Smooth muscle cell (in vitro differentiated cells): ENCODE measurements at regions not wholly inside any gene's neighbourhood (a gene's known extent, or its start where the extent isn't known, plus 50 kb on each side); places are given as distances from the start of the nearest gene placed in this dataset.

Source experiments
- DNase-seq: peaks from one replicate; lab custom pipeline; 2025; ENCODE audit not compliant: unreplicated experiment; lab: John Stamatoyannopoulos, UW
- H2AFZ ChIP-seq: fragments of 200-600 bp; sonication (generic); 2 replicates; pipeline ENCODE4 v1.6.0; 2016; ENCODE audit warnings: antibody characterized with exemption, low read depth, mild to moderate bottlenecking
- H3F3A ChIP-seq: fragments of 200-600 bp; sonication (generic); 2 replicates; pipeline ENCODE4 v1.6.0; 2017; ENCODE audit warnings: antibody characterized with exemption, low read depth
- H3K27ac ChIP-seq: fragments of 200-600 bp; sonication (generic); 2 replicates; pipeline ENCODE4 v1.5.1; 2016; ENCODE audit warnings: low read depth, mild to moderate bottlenecking
- H3K27me3 ChIP-seq: fragments of 200-600 bp; sonication (generic); 2 replicates; pipeline ENCODE4 v1.6.1; 2016; ENCODE audit warnings: low read depth, mild to moderate bottlenecking
- H3K36me3 ChIP-seq: fragments of 200-600 bp; sonication (generic); 2 replicates; pipeline ENCODE4 v1.5.1; 2016; ENCODE audit warnings: low read depth
- H3K4me1 ChIP-seq: fragments of 200-600 bp; sonication (generic); 2 replicates; pipeline ENCODE4 v1.5.1; 2016; ENCODE audit warnings: low read depth
- H3K4me2 ChIP-seq: fragments of 200-600 bp; sonication (generic); 2 replicates; pipeline ENCODE4 v1.6.0; 2016; ENCODE audit warnings: mild to moderate bottlenecking
- H3K4me3 ChIP-seq: fragments of 200-600 bp; sonication (generic); 2 replicates; pipeline ENCODE4 v1.5.1; 2016; ENCODE audit warnings: mild to moderate bottlenecking
- H3K79me2 ChIP-seq: fragments of 200-600 bp; sonication (generic); 2 replicates; pipeline ENCODE4 v1.6.0; 2016; ENCODE audit warnings: low read depth, mild to moderate bottlenecking
- H3K9ac ChIP-seq: fragments of 200-600 bp; sonication (generic); 2 replicates; pipeline ENCODE4 v1.6.0; 2016; ENCODE audit warnings: low read depth
- H3K9me3 ChIP-seq: fragments of 200-600 bp; sonication (generic); replicated peaks from 2 replicates; pipeline ENCODE4 v1.5.1; 2016; ENCODE audit warnings: low read depth
- H4K20me1 ChIP-seq: fragments of 200-600 bp; sonication (generic); 2 replicates; pipeline ENCODE4 v1.6.0; 2016; ENCODE audit warnings: low read depth
- WGBS: methylation state at CpG from one replicate; pipeline ENCODE4 v1.1.7; 2016; ENCODE audit warnings: low lambda C conversion rate; 5-methylcytosine and 5-hydroxymethylcytosine counted together
- TF ChIP-seq, protein P1 (sequence below): fragments of 200-600 bp; sonication (generic); IDR thresholded peaks from 2 replicates; pipeline ENCODE4 v1.5.1; 2017; ENCODE audit warnings: borderline replicate concordance, mild to moderate bottlenecking, antibody characterized with exemption; ENCODE audit not compliant: insufficient read depth, poor library complexity, severe bottlenecking

DNA sequence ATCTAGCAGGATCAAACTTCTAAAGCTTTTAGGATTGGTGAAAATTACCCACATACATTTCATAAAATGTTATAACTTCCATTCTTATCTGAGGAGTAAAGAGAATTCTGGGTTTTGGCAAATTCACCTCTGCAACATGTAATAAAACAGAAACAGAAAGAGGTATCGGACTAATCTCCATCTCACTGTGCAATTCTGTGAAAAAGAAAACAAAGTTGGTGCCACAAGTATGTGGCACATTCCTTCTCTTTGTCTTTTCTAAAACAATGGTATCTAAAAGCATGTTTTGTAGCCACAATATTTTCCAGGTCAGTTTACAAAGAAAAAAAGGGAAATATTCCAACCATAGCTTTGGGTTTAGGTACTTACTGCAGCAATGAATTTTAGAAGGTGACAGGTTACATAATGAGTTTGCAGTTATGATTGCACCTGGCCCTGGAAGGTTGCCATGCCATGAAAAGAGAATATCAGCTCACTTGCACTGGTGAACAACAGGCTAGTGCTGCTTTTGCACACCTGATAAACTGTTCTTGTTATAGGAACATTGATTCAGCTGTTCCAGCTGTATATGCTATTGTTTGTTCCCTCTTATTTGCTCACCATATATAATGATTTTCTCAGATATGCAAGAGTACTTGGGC is 491.3 kb upstream of the MEF2C start:
- Histone ChIP-seq H3K27me3 (peaks cover 7% of the 10 kb centered on the region), H2AFZ (no peak overlapping the region), H3K4me1 (no peaks in the 10 kb centered on the region), H3K79me2 (no peaks in the 10 kb centered on the region), H3K9ac (no peak overlapping the region), H3K4me3 (no peak overlapping the region), H4K20me1 (no peaks in the 10 kb centered on the region), H3F3A (no peaks in the 10 kb centered on the region), H3K27ac (no peak overlapping the region), H3K9me3 (no peaks in the 10 kb centered on the region), H3K36me3 (no peaks in the 10 kb centered on the region), H3K4me2 (no peak overlapping the region)
- TF ChIP-seq, protein P1, sequence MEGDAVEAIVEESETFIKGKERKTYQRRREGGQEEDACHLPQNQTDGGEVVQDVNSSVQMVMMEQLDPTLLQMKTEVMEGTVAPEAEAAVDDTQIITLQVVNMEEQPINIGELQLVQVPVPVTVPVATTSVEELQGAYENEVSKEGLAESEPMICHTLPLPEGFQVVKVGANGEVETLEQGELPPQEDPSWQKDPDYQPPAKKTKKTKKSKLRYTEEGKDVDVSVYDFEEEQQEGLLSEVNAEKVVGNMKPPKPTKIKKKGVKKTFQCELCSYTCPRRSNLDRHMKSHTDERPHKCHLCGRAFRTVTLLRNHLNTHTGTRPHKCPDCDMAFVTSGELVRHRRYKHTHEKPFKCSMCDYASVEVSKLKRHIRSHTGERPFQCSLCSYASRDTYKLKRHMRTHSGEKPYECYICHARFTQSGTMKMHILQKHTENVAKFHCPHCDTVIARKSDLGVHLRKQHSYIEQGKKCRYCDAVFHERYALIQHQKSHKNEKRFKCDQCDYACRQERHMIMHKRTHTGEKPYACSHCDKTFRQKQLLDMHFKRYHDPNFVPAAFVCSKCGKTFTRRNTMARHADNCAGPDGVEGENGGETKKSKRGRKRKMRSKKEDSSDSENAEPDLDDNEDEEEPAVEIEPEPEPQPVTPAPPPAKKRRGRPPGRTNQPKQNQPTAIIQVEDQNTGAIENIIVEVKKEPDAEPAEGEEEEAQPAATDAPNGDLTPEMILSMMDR = no peak
- WGBS = 84% methylated on average over 1 of the region's 1 CpG
- DNase-seq = no peak

DNA sequence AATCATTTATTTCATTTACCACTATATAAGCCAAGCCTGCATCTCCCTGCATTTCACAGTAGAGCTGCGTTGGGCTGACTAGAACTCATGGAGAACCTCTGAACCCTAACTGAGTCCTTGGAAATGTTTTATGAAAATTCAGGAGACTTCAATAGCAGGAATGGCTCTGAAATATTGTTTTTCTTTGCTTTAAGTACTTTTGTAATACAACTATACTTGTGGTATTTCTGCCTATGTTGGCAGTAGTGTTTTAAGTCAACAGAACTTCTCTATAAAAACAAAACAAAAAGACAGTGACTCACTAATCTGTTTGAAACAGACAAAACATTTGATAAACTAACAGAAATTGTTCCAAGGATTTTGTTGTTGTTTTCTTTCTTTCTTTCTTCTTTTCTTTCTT is 489.2 kb upstream of the MEF2C start:
- 100% methylated on average over 1 of the region's 1 CpG for WGBS
- DNase-seq = no peak
- TF ChIP-seq, protein P1 = no peak

DNA sequence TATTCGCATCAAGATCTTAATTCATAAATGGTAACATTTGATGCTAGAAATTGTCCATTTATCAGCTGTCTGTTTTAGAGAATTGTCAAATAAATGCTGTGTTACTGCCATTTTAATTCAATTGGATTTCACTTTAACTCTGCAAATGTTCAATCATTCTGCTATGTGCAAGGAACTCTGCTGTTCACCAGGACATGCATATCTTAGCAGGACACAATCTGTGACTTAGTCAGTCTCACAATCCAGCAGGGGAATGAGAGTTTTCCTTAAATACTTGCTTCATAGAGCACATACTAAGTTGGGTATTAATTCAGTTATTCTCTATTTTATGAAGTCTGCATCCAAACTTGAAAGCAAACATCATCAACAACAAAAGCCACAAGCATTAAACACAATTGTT is 488.7 kb upstream of the MEF2C start:
- H3K27ac ChIP-seq = no peak overlapping the region
- no peaks in the 10 kb centered on the region for H3F3A ChIP-seq
- H2AFZ ChIP-seq = no peak overlapping the region
- no peaks in the 10 kb centered on the region for H4K20me1 ChIP-seq
- no peak for DNase-seq
- H3K4me1 ChIP-seq = no peaks in the 10 kb centered on the region
- H3K9ac ChIP-seq = no peak overlapping the region
- no peaks in the 10 kb centered on the region for H3K79me2 ChIP-seq
- 100% methylated on average over 1 of the region's 1 CpG for WGBS
- H3K9me3 ChIP-seq = no peaks in the 10 kb centered on the region
- H3K36me3 ChIP-seq = no peaks in the 10 kb centered on the region
- no peak overlapping the region for H3K4me2 ChIP-seq
- peaks cover 3% of the 10 kb centered on the region for H3K27me3 ChIP-seq
- TF ChIP-seq, protein P1 = no peak
- H3K4me3 ChIP-seq = no peak overlapping the region

More for the DNA sequence above, 489.2 kb upstream of the MEF2C start:
- Histone ChIP-seq H3K4me3 (no peak overlapping the region), H4K20me1 (no peaks in the 10 kb centered on the region), H3K27me3 (peaks cover 7% of the 10 kb centered on the region), H3K4me2 (no peak overlapping the region), H3K36me3 (no peaks in the 10 kb centered on the region), H3F3A (no peaks in the 10 kb centered on the region), H2AFZ (peak overlapping the region; percentile 24), H3K4me1 (no peaks in the 10 kb centered on the region), H3K9ac (no peak overlapping the region), H3K9me3 (no peaks in the 10 kb centered on the region), H3K79me2 (no peaks in the 10 kb centered on the region), H3K27ac (no peak overlapping the region)

DNA sequence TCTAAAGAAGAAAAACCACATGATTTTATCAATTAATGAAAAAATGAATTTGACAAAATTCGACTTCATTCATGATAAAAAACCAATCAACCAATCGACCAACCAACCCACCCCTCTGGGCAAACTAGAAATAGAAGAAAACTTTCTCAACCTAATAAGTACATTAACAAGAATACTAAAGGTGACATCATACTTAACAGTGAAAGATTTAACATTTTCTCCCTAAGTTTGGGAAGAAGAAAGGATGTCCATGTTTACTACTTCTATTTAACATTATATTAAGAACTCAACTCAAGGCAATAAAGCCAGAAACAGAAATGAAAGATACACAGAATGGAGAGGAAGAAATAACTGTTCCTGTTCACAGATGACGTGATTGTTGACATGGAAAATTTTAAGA is 476.1 kb upstream of the MEF2C start:
- TF ChIP-seq, protein P1 = no peak
- no peaks in the 10 kb centered on the region for H3K4me1 ChIP-seq
- H3K4me3 ChIP-seq = no peak overlapping the region
- no peaks in the 10 kb centered on the region for H3K79me2 ChIP-seq
- no peaks in the 10 kb centered on the region for H4K20me1 ChIP-seq
- no peaks in the 10 kb centered on the region for H3K27me3 ChIP-seq
- no peak overlapping the region for H3K4me2 ChIP-seq
- no peak overlapping the region for H3K27ac ChIP-seq
- no peak overlapping the region for H3K9ac ChIP-seq
- no peak overlapping the region for H2AFZ ChIP-seq
- no peak for DNase-seq
- no peaks in the 10 kb centered on the region for H3K36me3 ChIP-seq
- 79% methylated on average over 3 of the region's 3 CpGs for WGBS
- no peaks in the 10 kb centered on the region for H3F3A ChIP-seq
- no peaks in the 10 kb centered on the region for H3K9me3 ChIP-seq
